ENCODE measurements at regions not wholly inside any gene's neighbourhood (a gene's known extent, or its start where the extent isn't known, plus 50 kb on each side); places are given as distances from the start of the nearest gene placed in this dataset.

DNA sequence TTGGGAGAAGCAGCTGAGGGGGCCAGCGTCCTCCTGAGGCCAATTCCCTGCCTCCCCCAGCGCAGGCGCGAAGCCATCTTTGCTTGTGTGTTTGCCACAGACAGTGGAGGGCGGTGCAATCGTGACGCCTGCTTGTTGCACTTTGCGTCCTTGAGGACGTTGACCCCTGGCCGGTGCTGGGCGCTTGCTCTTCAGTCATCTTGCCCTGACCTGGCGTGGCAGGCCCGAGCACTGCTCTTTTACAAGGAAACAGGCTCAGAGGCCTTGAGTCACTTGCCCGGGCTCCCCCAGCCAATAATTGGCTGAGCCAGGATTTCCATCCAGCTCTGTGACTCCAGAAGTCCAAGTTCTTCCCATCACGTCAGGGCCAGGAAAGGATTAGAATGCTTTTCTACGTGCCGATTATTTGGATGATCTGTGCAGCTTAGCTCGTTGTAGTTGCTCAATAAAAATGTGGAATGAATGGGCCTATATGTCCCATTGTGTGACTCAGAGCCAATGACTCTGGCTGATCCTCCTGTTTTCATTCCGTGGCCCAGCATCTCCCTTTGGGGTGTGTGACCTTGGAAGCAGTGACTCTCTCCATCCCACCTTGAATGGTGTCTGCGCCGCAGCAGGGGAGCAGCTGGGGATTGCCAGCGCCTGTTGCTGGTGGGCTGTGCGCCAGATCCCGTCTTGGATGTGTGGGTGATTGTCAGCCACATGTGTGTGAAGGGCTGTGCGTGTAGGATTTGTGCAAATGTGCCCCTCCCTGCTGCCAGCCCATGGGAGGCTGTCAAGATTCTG lies 214.1 kb downstream of the SEC14L1 start:
- TF ChIP-seq, protein P1, sequence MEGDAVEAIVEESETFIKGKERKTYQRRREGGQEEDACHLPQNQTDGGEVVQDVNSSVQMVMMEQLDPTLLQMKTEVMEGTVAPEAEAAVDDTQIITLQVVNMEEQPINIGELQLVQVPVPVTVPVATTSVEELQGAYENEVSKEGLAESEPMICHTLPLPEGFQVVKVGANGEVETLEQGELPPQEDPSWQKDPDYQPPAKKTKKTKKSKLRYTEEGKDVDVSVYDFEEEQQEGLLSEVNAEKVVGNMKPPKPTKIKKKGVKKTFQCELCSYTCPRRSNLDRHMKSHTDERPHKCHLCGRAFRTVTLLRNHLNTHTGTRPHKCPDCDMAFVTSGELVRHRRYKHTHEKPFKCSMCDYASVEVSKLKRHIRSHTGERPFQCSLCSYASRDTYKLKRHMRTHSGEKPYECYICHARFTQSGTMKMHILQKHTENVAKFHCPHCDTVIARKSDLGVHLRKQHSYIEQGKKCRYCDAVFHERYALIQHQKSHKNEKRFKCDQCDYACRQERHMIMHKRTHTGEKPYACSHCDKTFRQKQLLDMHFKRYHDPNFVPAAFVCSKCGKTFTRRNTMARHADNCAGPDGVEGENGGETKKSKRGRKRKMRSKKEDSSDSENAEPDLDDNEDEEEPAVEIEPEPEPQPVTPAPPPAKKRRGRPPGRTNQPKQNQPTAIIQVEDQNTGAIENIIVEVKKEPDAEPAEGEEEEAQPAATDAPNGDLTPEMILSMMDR (IDR thresholded peaks at IDR 0.05), result peak in 1 of 4 experiments; percentile 4
- TF ChIP-seq POLR2A (IDR thresholded peaks at IDR 0.05), result no peak
